ENCODE measurements at regions not wholly inside any gene's neighbourhood (a gene's known extent, or its start where the extent isn't known, plus 50 kb on each side); places are given as distances from the start of the nearest gene placed in this dataset.

DNA sequence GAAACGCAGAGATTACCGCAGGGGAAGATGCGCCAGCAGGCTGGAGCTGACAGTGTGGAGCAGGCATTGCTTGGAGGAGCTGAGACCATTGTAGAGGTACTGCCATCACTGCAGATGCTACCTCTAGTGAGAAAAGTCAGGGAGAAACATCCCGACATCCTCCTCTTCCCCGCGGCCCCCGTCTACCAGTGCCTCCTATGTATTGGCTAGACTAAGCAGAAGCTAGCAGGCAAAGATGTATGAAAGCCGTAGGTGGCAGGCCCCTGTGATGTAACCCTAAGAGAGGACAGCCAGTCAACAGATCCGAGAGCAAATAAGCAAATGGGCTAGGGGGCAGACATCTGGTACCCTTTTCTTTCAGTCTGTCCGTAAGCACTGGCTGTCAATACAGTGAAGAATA is 115.5 kb upstream of the ACTBL2 start:
- TF ChIP-seq, protein P1, sequence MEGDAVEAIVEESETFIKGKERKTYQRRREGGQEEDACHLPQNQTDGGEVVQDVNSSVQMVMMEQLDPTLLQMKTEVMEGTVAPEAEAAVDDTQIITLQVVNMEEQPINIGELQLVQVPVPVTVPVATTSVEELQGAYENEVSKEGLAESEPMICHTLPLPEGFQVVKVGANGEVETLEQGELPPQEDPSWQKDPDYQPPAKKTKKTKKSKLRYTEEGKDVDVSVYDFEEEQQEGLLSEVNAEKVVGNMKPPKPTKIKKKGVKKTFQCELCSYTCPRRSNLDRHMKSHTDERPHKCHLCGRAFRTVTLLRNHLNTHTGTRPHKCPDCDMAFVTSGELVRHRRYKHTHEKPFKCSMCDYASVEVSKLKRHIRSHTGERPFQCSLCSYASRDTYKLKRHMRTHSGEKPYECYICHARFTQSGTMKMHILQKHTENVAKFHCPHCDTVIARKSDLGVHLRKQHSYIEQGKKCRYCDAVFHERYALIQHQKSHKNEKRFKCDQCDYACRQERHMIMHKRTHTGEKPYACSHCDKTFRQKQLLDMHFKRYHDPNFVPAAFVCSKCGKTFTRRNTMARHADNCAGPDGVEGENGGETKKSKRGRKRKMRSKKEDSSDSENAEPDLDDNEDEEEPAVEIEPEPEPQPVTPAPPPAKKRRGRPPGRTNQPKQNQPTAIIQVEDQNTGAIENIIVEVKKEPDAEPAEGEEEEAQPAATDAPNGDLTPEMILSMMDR (optimal IDR thresholded peaks at IDR 0.05 in 1 of 3, IDR thresholded peaks at IDR 0.05 in 1 of 3, conservative IDR thresholded peaks at IDR 0.05 in 1 of 3; ENCODE audit: extremely low read depth in 1 of 3, insufficient read depth in 2 of 3, low read length in 3 of 3): no peak
- TF ChIP-seq EZH2 (IDR thresholded peaks at IDR 0.05; ENCODE audit: low read length): no peak
